HG02884 (cell line): ENCODE measurements at regions not wholly inside any gene's neighbourhood (a gene's known extent, or its start where the extent isn't known, plus 50 kb on each side); places are given as distances from the start of the nearest gene placed in this dataset.

ENCODE experiments used
- ATAC-seq: cut with Tn5 transposase; IDR thresholded peaks from one replicate; pipeline ENCODE4 v1.9.1; 2021; ENCODE audit warnings: mild to moderate bottlenecking, moderate library complexity; ENCODE audit not compliant: unreplicated experiment

DNA sequence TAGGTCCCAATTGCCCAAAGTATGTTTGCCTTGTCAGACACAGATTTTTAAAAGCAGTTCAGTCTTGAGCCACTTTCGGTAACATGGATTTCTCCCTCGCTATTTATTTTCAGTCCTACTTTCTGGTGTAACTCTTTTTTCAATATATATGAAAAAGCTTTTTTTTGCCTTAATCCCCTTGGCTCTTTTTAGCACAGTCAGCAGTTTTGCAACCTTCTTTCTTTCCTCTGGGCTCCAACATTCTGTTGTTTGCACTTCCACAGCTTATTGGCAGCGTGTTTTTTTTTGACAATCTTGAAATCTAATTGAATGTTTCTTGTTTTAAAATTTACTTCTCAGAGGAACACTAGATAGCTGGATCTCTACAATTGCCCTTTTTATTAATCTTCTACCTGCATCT lies 429.3 kb upstream of the NBEA start:
- no peak for ATAC-seq

DNA sequence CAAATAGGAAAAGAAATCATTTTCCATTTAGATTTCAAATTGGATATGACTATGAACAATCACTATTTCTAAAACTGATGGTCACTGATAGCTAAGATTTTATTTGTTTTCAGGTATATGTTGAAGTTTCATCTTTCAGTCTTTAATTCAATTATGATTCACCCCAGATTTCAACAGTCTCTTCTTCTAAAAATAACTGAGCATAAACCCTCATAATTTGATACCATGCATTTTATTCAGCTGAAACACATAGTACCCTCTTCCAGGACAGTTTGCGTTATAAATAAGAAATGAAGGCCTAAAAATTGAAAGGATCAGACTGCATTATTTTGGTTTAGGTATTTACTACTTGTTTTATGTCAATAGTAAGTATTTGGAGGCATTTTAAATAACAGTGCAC lies 428.5 kb upstream of the NBEA start:
- ATAC-seq = no peak

DNA sequence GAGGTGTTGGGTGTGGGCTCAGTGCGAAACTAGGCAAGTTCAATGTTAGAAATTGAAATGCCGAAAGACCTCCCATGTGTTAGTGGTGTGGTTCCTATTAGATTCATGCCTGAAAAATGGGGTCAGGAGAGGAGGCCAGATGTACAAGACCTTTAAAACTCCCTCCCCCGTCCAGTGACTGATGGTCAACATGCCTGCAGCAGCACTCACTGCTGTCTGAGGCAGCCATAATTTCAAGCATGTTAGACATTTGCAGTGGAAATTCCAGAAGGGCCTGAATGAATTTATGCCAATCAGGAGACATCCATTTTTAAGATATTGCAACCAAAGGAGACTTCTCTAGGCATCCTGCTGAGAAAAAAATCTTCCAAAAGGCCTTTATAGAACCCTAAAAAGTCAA lies 426.9 kb upstream of the NBEA start:
- ATAC-seq = no peak

DNA sequence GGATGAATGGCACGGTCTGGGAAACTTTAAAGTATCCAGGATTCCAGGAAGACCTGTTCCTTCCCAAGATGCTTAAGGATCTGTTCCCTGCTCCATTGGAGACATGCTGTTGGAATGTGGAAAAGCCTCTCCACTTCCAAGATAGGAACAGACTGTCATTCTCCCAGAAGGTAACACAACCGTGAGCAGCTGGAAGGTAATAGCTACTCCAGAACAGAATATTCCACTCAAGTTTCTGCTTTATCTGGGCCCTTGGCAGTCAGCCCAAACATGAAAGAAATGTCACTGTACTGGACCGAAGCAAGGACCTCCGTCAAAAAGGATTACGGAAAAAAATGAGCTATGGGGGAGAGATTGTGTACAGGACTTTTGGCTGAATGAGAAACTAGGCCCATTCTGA lies 420.9 kb upstream of the NBEA start:
- ATAC-seq = no peak

DNA sequence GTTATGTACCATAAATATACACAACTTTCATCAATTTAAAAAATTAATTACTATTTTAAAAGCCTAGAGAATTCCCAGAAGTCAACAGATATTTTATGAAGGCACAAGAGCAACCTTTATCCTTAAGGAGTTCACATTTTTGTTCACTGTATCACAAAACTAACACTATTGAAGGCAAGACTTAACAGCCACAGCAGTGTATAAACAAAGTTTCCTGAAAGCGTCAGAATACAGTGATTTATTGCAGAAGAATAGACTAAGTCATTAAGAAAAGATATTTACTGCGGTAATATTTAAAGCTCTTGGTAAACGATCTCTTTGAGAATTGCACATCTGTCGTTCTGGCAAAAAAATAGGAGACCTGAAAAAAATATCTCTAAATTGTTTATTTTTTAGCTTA lies 419.3 kb upstream of the NBEA start:
- no peak for ATAC-seq

DNA sequence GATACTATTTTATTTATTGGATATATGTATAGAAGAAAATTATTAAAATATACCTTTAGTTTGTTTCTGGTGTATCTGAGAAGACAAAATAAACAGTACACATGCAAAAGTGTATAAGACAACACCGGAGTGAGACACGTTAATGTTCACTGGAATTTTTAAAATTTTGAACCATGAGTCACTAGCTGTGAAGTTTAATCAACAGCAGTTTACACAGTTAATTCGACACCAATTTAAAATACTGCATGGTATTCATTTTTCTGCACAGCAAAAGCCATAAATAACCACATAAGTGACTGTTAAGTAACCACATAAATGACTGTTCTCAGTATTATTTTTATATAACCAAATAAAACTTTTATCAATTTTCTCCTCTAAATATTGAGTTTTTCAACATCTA lies 418.7 kb upstream of the NBEA start:
- ATAC-seq = no peak

DNA sequence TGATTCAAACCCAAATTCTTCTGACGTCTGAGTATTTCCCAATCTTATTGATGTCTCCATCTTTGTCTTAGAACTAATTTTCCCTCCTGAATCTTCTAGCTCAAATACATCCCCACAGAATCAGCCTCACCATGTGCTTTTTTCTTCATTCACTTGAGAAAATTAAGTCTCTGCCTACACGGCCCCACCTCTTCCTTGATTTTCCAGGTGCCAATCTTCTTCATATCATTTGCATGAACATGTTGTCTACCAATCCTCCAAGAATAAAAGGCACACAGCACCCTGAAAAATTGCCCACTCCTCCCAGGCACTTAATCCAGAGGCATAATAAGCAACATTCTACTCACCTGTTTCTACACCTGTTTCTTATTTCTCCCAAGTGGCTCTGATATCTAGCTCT lies 408.1 kb upstream of the NBEA start:
- ATAC-seq = no peak

DNA sequence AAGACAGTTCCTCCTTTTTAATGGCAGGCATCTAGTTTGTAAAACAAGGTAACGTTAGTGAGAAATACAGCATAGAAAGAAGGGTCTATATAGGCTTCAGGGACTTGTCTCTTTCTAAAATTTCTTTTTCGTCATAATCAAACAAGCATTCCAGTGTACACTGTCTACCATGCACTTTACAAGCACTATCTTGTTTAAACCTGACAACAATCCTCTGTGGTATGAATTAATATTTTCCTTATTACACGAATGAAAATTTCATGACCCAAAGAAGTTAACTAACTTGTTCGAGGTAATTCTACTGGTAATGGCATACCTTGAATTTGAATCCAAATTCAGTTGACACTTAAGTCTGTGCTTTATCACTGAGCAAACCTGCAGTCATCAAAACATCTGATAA lies 399.7 kb upstream of the NBEA start:
- ATAC-seq = no peak

DNA sequence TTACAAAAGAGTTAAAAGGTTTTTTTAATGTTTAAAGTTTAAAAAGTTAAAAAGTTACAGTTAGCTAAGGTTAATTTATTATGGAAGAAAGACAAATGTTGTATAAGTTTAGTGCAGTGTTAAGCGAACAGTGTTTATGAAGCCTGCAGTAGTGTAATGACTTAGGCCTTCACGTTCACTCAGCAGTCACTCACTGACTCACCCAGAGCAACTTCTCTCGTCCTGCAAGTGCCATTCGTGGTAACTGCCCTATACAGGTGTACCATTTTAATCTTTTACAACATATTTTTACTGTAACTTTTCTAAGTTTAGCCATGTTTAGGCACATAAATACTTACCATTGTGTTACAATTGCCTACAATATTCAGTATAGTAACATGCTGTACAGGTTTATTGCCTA lies 398.2 kb upstream of the NBEA start:
- ATAC-seq = no peak

DNA sequence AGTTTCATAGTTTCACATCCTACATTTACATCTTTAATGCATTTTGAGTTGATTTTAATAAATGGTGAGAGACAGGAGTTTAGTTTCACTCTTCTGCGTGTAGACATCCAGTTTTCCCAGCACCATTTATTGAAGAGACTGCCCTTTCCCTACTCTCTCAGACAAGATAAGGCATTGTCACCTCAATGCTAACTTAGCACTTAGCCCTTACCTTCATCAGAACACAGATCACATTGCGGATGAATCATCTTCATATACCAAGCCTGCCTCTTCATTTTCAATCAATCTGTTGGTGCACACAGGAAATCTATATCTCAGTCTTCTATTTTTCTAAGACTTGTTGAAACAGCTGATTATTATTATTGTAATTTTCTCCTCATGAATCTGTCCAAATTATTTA lies 396.6 kb upstream of the NBEA start:
- no peak for ATAC-seq

DNA sequence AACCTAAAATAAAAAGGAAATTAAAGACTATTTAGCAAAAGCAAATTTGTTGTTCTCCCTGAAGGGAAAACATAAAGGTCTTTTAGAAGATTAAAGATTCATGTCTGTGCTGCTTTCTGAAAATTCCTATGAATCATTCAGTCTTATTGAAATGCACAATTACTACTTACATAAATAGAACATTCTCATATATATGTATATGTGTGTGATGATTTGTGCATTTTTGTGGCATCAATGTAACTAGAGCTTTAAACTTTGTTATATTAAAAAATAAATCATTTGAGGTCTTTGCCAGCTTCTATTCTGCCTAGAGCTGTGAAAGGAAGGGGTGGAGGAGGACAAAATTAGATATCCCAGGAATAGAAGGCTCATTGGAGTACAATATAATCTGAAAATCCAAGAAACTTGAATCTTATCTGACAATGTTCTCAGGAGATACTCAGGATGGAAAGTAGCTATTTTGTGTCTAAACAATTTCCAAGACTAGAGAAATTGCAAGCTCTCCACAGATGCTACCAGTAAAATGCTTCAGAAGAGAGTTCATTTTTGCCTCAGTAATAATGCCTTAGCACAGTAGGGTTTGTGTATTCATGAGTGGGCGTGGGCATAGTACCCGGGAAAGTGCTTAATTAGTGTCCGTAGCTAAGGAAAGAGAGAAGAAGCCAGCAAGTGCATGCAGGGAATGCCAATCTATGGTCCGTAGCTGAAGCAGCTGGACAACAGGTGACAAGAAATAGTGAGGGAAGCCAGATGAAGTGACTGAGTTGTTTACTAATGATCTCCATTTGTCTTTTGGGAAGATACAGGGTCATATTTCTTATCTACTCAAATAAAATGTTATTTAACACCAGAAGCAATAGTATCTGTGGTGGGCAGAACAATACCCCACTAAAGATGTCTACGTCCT lies 395.5 kb upstream of the NBEA start:
- no peak for ATAC-seq

DNA sequence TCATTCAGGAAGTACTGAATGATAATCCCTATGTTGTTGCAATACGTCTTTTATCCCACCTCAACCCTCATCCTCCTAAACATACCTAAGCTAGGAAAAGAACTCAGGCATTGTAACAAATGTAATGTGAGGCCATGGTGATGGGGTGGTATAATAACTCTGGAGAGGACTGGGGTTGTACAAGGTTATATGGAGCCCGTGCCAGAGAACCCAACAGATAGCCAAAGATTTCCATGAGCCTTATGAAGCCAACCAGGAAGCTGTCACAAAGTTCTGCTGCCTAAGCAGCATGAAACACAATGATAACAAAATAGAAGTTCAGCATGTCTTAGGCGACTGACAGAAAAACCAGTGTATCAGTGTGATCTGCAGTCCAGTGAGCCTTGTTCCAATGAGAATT lies 394.1 kb upstream of the NBEA start:
- ATAC-seq = no peak

DNA sequence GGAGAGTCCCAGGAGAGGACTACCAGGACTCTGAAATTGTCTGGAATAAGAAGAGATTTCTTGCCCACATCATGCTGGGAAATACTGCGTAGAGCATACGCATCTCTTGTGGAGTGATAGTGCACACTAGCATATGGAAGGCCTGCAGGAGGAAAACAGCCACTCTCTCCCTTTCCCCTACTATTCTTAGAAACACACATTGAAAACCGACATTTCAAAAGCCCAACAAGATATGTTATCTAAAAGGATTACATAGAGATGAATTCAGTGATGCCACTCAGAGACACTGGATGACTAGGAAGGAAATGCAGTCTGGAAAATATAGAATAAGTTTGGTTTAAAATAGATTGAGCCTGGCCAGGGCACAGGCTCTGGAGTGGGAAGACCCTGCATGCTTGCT lies 388.7 kb upstream of the NBEA start:
- ATAC-seq = no peak

DNA sequence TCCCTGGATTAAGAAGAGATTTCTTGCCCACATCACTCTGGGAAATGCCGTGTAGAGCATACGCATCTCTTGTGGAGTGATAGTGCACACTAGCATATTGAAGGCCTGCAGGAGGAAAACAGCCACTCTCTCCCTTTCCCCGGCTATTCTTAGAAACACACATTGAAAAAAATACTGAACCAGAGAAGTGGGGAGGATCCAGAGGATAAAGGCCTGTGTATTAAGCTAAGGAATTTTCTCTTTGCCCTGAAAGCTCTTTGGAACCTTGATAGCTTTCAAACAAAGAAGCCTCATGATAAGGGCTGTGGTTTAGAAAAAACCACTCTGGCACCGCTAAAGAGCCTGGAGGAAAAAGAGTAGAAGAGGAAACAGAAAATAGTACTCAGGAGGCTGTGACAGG lies 386.1 kb upstream of the NBEA start:
- no peak for ATAC-seq

DNA sequence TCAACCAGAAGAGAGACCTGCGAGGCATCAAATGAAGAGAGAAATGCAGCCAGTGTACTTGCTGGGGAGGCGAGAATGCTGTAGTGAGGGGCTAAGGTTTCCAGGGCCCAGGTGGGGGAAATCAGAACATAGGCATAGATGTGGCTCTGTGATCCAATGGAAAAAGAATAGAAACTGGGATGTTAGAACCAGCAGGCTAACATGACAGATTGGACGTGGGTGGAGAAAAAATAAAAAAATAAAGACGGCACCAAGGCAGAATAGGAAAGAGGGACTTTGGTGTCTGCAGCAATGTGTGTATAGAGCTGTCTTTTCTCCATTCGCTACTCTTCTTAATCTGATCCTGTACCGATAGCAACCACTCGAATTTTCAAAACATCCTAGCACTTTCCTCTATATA lies 381.0 kb upstream of the NBEA start:
- no peak for ATAC-seq

DNA sequence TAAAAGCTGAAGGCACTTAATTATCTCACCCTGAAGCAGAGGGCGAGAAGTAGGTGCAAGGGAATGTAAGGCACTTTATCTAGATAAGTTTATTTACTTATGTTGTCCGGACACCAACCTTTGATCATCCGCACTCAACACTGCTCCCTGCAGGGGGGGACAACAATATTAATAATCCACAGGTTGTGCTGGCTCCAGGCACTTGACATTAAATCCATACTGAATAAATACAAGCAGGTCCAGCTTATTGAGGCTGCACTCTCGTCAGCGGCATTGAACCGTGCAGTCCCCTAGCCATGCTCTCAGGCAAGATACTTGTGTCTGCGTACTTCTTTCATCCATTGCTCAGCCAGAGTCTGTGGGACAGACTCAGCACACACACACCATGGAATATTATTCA lies 374.5 kb upstream of the NBEA start:
- ATAC-seq = no peak

DNA sequence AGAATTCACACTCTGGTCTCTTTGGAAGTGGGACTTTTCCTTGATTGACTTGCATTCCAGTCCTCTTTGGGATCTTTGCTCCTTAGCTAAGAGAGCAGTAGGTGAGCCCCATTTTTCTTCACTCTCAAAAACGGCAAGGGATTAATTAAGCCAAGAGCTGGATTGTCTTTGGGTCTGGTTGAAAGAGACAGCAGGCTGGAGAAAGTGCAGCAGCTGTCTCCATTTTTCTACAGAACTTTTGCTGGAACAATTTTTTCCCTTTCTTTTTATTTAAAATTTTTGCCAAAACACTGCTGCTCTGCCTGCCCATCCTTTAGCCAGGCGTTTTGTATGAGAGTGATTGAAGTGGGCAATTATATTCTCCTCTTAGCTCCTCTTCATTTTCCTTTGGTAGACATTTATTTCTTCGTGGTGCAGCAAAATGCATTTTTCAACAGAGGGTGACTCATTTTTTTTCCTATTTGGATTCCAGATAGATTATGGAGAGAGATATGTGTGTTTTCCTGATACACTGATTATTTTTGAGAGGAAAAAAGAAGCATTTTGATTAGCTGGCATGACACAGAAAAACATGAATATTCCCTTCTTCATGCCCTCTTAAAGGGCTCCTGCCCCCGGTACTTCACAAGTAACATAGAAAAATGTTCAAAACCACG lies 371.2 kb upstream of the NBEA start:
- ATAC-seq = no peak

DNA sequence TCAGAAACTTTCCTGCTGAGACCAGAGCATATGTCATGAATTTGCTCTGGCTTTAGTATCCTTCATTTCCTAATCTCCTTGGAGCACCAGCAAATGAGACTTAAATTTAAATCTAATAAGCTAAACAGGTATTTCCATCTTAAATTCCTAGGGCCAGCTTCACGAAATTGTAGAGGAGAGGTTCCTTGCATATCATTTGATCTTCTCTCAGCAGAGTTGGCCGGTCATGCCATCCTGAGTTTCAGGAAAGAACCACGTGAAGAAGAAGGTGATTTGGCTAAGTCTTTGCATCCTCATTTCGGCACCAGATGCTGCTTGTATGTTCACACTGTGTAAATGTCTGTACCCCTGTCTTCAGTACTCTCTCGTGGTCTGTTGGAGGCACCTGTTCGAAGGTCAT lies 370.4 kb upstream of the NBEA start:
- ATAC-seq = no peak

DNA sequence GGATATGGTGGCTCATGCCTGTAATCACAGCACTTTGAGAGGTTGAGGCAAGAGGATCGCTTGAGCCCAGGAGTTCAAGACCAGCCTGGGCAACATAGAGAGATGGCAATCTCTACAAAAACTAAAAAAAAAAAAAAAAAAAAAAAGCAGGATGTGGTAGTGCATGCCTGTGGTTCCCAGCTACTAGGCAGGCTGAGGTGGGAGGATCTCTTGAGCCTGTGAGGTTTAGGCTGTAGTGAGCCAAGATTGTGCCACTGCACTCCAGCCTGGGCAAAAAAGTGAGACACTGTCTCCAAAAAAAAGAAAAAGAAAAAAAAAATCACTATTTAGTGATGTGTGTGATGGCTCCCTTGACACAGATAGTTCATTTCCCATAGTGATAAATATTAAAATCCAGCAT lies 365.0 kb upstream of the NBEA start:
- ATAC-seq = no peak

DNA sequence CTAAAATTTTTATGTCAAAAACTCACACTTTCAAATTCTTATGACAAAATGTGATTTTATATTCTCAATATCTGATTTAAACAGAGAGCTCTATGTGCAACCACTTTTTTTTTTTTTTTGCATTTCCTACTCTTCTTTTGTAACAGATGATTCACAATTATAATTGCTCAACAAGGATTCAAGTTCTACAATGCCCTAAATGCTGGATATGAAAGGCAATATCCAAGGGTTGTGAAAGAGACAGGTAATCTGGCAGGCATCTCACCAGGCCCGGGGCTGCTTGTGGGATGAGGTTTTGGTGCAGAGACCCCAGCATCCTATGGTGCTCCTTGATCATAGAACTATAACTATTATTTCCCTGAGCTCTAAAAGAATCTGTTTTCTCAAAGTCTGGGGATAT lies 363.6 kb upstream of the NBEA start:
- ATAC-seq = no peak

DNA sequence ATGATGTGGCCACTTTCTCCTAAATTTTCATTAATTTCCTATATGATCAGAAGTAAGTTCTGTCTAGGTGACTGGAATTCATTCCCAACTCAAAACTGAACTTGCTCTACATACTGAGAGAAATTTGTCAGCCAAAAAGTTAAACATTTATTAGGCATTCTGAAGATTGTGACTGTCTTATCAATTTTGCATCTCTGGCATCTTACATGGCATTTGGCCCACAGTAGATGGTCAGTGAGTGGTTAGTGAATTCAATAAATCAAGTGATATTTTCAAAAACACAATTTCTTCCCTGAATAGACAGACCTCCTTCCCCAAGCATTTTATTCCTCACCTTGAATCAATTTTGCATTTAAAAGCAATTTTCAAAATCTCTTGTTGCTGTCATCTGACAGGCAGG lies 363.2 kb upstream of the NBEA start:
- no peak for ATAC-seq

DNA sequence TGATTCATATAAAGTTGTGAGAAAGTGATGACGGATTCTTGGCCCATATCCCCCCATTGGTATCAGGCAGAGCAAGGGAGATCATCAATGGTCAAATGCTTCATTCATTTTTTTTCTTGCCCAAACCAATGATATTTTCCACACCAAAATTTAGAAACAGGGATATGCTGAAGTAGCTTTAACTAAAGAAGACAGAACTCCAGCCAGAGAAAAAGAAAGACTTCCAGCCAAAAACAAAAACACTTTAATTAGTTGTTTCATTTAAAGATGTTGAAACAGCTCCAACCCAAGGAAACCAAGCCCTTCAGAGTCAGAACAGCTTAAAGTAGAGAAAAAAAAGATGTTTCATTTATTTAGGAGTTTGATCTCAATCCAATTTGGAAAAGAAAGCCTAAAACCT lies 358.9 kb upstream of the NBEA start:
- ATAC-seq = no peak

DNA sequence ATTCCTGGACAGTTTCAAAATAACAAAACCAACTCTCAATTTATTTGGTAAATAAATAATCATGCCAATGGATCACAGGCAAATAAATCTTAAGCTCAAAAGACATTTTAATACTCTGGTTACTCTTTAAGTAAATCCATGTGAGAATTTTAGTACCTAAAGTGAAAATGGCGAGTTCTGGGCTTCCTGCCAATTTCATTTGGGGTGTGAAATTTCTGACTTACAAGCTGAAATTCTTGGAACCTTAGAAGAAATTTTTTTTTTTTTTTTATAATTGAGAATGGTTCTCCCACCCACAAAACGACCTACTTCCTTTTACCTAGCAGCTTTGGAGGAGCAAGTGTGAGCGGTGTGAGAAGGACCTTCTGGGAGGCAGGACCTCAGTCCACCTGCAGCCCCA lies 354.5 kb upstream of the NBEA start:
- ATAC-seq = no peak
